ENCODE measurements at regions not wholly inside any gene's neighbourhood (a gene's known extent, or its start where the extent isn't known, plus 50 kb on each side); places are given as distances from the start of the nearest gene placed in this dataset.

DNA sequence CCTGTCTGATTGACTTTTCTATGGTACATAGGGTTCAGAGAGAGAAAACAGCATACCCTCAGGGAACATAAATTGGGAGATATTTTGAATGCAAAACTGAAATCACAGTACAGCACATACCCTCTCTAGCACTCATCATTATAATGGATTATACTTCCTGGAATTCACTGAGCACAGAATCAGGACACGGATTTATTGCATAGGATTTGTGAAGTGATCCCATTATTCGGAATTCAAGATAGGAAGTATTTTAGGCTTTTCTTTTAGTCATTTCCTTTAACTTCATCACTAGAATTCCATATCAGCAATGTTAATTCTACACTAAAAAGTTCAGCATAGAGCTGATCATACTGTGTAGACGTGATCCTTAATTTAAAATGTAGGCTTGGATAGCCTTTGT is 407.0 kb downstream of the PID1 start:
- no peak for DNase-seq (ENCODE audit: low read depth in 2 of 2)

- DNase-seq (ENCODE audit: low read depth in 2 of 2): no peak
Observed at GRCh38 chr2:228860601-228861285, 410.3 kb downstream of the PID1 start.

GRCh38 chr2:228853151-228853550 is 417.9 kb downstream of the PID1 start:
- no peak for DNase-seq (ENCODE audit: low read depth in 2 of 2)

GRCh38 chr2:228848638-228849037 is 422.4 kb downstream of the PID1 start:
- DNase-seq (ENCODE audit: low read depth in 2 of 2): no peak

- DNase-seq (ENCODE audit: low read depth in 2 of 2): no peak
Observed at GRCh38 chr2:228847684-228848083, 423.4 kb downstream of the PID1 start.

GRCh38 chr2:228846161-228846560 is 424.9 kb downstream of the PID1 start:
- no peak for DNase-seq (ENCODE audit: low read depth in 2 of 2)

DNA sequence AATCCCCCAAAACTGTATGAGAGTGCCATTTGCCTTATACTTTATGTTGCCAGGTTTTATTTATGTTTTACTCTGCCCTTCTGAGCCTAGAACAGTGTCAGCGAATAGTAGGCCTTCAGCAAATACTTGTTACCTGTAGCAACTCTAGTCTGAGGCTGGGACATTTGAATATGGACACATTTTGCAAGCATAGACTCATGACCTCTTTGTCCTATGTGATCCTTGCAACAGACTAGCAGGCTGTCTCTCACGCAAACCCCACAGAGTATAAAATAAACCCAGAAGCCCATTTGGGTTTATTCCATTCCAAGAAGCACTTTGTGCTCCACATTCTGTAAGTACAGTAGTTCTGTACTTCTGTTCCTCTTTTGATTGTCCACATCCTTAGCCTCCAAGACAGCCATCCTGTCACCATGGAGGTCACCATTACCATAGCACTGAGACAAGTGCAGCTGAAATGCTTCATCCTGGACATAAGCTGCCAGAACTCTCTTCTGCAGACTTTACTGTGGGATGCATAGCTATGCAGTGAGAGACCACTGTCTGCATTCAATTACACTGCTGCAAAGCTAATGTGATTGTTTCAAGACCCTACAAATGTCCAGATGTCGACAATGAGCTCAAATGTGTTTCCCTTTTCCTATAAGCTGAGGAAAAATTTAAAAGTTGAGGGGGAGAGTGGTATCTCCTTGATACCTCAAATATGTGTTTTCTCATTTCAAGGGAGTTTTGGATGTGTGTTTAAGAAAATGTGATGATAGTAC is 425.7 kb downstream of the PID1 start:
- no peak for DNase-seq (ENCODE audit: low read depth in 2 of 2)

DNA sequence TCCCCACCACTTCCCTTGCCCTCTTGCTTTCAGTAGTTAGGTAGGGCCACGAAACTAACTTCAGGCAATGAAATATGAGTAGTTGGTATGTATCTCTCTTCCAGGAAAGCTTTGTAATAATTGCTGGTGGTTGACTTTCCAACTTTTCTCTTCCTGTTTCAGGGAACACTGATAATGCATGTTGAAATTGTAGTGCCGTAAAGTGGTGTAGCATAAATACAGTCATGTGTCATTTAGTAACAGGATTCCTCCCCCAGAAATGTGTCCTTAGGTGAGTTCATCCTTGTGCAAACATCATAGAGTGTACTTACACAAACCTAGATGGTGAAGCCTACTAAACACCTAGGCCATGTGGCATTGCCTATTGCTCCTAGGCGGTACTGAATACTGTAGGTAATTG is 429.2 kb downstream of the PID1 start:
- DNase-seq (ENCODE audit: low read depth in 2 of 2): no peak

- no peak for DNase-seq (ENCODE audit: low read depth in 2 of 2)
Observed at GRCh38 chr2:228841475-228841874, 429.6 kb downstream of the PID1 start.

DNA sequence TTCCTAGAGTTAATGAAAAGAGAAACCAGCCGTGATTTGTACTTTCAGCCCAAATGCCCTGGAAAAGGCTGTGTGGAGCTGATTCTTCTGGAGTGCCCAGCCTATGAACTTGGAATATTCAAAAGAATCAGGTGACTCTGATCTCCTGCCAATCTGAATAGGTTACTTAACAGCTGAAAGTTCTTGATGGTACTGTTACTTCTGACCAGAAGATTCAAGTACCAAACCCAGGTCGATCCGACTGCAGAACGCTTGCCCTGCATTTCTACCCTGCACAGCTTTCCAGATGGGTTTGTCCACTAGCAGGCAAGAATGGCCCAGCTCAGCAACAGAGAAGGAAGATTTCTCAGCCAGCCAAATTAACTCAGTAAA is 430.4 kb downstream of the PID1 start:
- no peak for DNase-seq (ENCODE audit: low read depth in 2 of 2)

DNA sequence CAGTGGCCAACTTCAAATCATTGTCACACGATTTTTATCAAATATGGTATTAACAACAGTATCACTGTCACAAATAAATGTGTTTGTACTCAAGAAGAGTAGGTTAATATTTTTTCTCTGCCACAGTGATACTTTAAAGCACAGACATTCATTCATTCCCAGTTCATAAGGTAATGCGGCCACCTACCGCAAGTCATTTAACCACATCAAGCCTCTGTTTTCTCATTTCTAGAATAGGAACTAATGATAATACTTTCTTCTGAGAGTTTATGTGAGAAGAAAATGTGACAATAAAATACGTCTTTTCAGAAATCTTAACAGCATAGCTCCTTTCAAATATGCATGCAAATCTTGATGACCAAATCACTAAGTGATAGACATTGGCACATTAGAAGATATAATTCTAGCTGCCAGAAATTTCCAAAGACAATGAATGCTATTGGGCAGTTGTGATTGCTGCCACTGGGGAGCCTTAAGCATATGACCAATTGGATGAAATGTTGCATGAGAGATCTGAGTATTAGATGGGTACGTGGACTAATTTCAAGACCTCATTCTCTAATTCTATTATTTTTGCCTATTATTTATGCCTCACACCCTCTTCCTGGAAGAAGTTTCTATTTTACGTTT is 430.9 kb downstream of the PID1 start:
- DNase-seq (ENCODE audit: low read depth in 2 of 2): no peak

DNA sequence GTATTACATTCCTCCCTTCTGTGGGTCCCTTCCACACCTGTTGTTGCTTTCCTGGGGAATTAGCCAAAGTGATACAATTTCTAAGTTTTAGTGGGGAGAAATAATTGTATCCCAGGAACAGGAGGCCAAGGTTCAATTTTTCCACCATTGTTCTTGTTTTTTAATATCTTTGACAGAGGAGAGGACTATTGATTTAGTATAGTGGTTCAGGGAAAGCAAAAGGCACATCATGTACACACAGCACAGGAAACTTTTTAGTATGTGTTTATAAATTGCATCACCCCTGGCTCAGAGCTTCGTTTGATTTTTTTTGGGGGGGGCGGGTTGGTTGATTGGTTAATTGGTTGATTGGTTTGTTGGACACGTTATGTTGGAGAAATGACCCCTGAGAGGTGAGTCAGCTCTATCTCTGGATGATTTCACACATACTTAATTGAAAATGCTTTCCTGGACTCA is 431.6 kb downstream of the PID1 start:
- no peak for DNase-seq (ENCODE audit: low read depth in 2 of 2)

GRCh38 chr2:228838819-228839218 is 432.3 kb downstream of the PID1 start:
- no peak for DNase-seq (ENCODE audit: low read depth in 2 of 2)

DNA sequence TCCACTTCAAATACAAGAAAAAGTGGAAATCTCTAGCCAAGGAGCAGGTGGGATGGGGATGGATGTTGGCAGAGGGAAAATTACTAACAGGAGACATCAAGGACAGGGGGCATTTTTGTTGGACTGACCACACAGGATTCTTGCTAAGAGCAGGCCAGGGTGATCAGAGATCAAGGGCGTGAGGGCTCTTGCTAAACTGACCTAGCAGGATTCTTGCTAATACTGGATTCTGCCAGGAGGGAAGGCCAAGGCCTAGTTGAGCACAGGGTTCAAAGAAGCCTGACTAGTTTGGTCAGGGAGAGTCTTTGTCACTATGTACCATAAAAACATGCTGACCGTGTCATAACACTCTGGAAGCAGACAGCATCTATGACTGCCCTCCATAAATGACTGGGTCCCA is 442.7 kb downstream of the PID1 start:
- no peak for DNase-seq (ENCODE audit: low read depth in 2 of 2)

DNA sequence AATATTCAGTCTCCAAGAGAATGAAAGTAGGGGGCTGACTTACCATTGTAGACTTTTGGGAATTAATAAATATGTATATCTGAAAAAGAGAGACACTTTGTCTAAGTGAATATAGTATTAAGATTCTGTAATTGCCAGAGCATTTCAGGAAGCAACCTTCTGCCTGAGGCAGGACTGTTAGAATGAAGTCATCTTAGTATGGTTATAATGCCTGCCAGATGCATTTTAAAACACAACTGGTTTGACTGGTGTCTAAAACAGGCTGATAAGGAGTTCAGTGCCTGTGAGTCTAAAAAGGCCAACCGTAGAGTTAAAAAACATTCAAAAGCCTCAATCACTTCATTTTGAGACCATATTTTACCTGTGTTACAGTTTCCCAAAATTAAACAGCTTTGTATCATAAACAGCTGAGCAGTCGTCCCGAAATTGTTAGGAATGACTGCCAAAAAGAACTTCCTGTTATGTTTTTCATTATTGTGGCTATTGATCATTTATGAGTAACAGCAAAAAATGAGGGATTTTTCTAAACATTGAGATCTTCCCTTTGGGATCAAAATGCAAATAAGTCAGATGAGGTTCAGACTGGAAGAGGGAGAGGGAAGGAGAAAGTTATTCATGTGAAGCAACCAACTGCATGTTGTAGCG is 443.9 kb downstream of the PID1 start:
- no peak for DNase-seq (ENCODE audit: low read depth in 2 of 2)

DNA sequence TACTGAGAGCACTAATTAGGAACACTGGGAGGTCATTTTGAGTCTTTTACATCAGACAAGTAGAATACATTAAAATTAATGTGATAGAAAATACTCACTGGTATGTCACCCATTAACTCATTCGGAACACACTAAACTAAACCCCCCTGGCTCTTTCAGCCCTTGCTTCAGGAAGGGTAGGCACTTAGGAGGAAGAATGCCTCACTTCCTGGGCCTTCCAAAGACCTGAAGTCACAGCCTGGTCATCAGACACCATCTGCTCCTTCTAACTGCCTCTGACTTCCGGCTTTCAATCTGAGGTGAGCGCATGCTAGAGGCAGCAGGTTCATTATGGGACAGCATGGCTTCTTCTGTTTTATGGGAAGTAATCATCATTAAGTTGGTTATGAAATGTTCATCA is 451.4 kb downstream of the PID1 start:
- no peak for DNase-seq (ENCODE audit: low read depth in 2 of 2)

DNA sequence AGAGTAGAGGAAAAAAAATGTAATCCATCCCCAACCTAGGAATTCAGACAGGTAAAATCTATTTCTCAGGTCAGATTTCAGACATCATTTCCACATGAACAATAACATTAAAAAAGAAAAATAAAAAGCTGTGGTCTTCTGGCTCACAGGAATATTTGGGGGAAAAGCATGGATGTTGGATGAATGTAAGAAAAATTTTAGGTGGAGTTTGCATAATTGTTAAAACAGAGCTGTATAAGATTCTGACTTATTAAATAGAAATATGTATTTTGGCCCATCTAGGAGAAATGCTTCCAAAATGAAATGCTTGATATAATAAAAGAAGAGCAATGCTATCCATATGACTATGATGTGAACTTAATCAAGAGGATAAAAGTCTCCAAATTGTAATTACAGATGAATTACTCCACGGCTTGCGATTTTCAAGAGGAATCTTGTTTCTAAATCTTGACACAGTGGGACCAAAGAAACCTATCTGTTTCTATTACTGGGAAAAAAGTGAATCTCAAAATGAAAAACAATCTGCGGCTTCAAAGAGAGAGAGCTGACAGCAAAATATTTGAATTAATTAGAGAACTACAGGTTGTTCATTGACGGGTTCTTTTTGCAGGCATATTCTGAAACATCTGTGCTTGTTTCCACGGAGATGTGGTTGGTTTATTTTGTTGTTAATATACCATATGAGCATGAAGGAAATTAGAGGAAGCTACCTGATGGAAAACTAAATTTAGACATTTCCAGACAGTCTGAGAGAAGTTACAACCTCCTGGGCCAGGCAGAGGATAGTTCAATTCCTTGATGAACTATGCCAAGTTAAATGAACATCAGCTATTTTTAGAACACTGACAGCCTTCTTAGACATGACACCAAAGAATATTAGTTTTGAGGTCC is 468.7 kb downstream of the PID1 start:
- no peak for DNase-seq (ENCODE audit: low read depth in 2 of 2)

DNA sequence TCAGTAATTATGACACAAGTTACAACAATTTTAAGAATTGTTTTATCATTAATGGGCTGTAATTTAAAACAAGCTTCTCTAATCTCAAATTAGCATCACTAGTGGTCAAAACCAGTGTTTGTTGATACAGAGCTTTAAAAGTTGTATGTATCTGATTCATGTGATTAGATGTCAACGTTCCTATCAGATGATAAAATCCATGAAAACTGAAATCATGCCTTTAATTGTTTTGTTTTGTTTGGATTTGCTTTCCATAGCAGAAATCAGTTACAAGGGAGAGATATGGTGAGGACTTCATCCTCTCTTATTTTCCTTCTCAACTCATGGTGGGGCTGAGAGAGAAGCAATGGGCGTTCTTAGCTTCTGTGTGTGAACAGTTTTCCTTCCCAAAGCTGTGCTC is 469.6 kb downstream of the PID1 start:
- no peak for DNase-seq (ENCODE audit: low read depth in 2 of 2)

GRCh38 chr2:228799208-228799588 is 471.9 kb downstream of the PID1 start:
- DNase-seq (ENCODE audit: low read depth in 2 of 2): no peak

- DNase-seq (ENCODE audit: low read depth in 2 of 2): no peak
Observed at GRCh38 chr2:228798458-228799207, 472.5 kb downstream of the PID1 start.

- DNase-seq (ENCODE audit: low read depth in 2 of 2): no peak
Observed at GRCh38 chr2:228796386-228796785, 474.7 kb downstream of the PID1 start.
